ENCODE measurements at regions not wholly inside any gene's neighbourhood (a gene's known extent, or its start where the extent isn't known, plus 50 kb on each side); places are given as distances from the start of the nearest gene placed in this dataset.
"Not testable (repeated sequence)": the region's sequence is repeated elsewhere in the genome, so short reads cannot be mapped to it uniquely, and the experiment has no call there.

GRCh38 chr20:48359692-48360341 is 468.0 kb downstream of the PREX1 start:
- H3K27me3 ChIP-seq (ENCODE audit: insufficient read depth, poor library complexity, severe bottlenecking) = no peaks in the 10 kb centered on the region
- TF ChIP-seq SPI1 (IDR thresholded peaks at IDR 0.05; ENCODE audit: borderline replicate concordance, low read depth) (no peak), POLR2AphosphoS5 (IDR thresholded peaks at IDR 0.05; ENCODE audit: low read depth) (no peak), CTCF (IDR thresholded peaks at IDR 0.05; ENCODE audit: insufficient read depth, low read length) (no peak), GABPA (IDR thresholded peaks at IDR 0.05; ENCODE audit: low read depth) (no peak)
- TF ChIP-seq, protein P1, sequence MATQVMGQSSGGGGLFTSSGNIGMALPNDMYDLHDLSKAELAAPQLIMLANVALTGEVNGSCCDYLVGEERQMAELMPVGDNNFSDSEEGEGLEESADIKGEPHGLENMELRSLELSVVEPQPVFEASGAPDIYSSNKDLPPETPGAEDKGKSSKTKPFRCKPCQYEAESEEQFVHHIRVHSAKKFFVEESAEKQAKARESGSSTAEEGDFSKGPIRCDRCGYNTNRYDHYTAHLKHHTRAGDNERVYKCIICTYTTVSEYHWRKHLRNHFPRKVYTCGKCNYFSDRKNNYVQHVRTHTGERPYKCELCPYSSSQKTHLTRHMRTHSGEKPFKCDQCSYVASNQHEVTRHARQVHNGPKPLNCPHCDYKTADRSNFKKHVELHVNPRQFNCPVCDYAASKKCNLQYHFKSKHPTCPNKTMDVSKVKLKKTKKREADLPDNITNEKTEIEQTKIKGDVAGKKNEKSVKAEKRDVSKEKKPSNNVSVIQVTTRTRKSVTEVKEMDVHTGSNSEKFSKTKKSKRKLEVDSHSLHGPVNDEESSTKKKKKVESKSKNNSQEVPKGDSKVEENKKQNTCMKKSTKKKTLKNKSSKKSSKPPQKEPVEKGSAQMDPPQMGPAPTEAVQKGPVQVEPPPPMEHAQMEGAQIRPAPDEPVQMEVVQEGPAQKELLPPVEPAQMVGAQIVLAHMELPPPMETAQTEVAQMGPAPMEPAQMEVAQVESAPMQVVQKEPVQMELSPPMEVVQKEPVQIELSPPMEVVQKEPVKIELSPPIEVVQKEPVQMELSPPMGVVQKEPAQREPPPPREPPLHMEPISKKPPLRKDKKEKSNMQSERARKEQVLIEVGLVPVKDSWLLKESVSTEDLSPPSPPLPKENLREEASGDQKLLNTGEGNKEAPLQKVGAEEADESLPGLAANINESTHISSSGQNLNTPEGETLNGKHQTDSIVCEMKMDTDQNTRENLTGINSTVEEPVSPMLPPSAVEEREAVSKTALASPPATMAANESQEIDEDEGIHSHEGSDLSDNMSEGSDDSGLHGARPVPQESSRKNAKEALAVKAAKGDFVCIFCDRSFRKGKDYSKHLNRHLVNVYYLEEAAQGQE (IDR thresholded peaks at IDR 0.05; ENCODE audit: insufficient replicate concordance, low read depth) = no peak
- DNase-seq (ENCODE audit: low read depth in 1 of 2, low spot score in 1 of 2) = no peak
- H3K4me3 ChIP-seq (replicated peaks; ENCODE audit: insufficient read depth, low read length) = no peak overlapping the region
- no peak overlapping the region for H3K27ac ChIP-seq (replicated peaks)

- H3K4me3 ChIP-seq (replicated peaks; ENCODE audit: insufficient read depth, low read length); H3K27ac ChIP-seq (replicated peaks); DNase-seq (ENCODE audit: low read depth in 1 of 2, low spot score in 1 of 2); H3K27me3 ChIP-seq (ENCODE audit: insufficient read depth, poor library complexity, severe bottlenecking): not testable (repeated sequence)
Observed at GRCh38 chr20:48359055-48359390, 468.8 kb downstream of the PREX1 start.

DNA sequence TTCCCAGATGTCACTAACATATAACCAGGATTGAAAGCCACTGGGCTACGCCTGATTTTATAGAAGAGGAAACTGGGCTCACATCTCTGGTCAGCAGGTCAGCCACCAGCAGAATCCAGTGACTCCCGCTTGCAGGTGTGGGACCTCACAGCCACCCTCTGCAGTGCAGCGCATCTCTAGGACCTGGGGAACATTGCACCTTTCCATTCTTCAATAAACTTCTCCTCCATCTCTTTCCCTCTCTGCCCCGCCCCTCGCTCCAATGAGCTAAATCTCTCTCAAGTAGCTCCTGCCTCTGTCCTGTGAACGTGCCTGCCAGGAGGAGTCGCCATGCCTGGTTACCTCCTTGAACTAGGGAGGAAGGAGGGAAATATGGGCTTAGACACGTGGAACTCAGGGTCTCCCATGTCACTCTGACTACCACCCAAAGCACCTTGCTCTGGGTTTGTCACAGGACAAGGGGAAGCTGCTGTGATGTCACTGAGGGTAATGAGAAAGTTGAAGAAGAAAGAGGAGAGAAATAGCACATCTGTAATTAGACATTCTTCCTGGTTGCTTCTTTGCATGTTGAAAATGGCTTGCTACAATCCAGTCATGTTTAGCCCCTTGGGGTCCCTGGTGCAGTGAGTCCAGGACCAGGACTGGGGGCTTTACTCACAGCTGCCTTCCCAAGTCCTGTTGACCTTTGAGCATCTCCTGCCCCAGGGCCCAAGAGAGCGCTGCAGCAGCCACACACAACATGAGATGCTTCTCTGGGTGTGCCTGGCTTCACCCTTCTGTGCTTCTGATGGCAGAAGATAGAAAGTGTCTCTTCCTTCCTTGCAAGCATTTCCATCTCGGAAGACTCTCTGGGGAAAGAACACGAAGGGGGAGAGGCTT is 469.4 kb downstream of the PREX1 start:
- Histone ChIP-seq H3K27me3 (ENCODE audit: insufficient read depth, poor library complexity, severe bottlenecking) (no peaks in the 10 kb centered on the region), H3K27ac (replicated peaks) (no peak overlapping the region), H3K4me3 (replicated peaks; ENCODE audit: insufficient read depth, low read length) (no peak overlapping the region)
- TF ChIP-seq GABPA (IDR thresholded peaks at IDR 0.05; ENCODE audit: low read depth) (no peak), CTCF (IDR thresholded peaks at IDR 0.05; ENCODE audit: insufficient read depth, low read length) (no peak)
- TF ChIP-seq, protein P1 (IDR thresholded peaks at IDR 0.05; ENCODE audit: insufficient replicate concordance, low read depth) = no peak
- DNase-seq (ENCODE audit: low read depth in 1 of 2, low spot score in 1 of 2) = no peak

DNA sequence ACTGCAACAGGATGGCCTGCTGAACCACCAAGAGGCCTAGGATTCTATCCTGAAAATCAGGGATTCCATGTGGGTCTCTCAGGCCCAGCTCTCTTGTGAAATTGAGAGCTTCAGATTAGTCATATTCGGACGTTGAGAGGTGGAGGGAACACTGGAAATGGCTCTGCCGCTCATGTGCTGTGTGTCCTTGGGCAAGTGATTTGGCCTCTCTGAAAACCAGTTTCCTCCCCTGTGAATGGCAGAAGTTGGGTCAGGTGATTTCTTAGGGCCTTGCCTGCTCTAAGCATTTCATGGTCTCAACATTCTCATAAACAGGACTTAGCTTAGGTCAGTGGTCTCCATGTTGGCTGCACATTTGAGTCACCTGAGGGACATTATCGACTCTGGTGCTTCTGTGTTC is 470.1 kb downstream of the PREX1 start:
- DNase-seq (ENCODE audit: low read depth in 1 of 2, low spot score in 1 of 2) = no peak
- Histone ChIP-seq H3K27ac (replicated peaks) (no peak overlapping the region), H3K4me3 (replicated peaks; ENCODE audit: insufficient read depth, low read length) (no peak overlapping the region), H3K27me3 (ENCODE audit: insufficient read depth, poor library complexity, severe bottlenecking) (no peaks in the 10 kb centered on the region)
- TF ChIP-seq GABPA (IDR thresholded peaks at IDR 0.05; ENCODE audit: low read depth) = no peak
- TF ChIP-seq POLR2AphosphoS5 (IDR thresholded peaks at IDR 0.05; ENCODE audit: low read depth) = no peak
- TF ChIP-seq SPI1 (IDR thresholded peaks at IDR 0.05; ENCODE audit: borderline replicate concordance, low read depth) = no peak
- TF ChIP-seq CTCF (IDR thresholded peaks at IDR 0.05; ENCODE audit: insufficient read depth, low read length) = no peak
- TF ChIP-seq, protein P1 (IDR thresholded peaks at IDR 0.05; ENCODE audit: insufficient replicate concordance, low read depth) = no peak
